Upper lobe of left lung (tissue), 6 donors: ENCODE measurements at regions not wholly inside any gene's neighbourhood (a gene's known extent, or its start where the extent isn't known, plus 50 kb on each side); places are given as distances from the start of the nearest gene placed in this dataset.

ENCODE experiments used
- ATAC-seq, 2 donors: fragments of 200-7000 bp; cut with Tn5 transposase; one replicate each; pipeline ENCODE4 v1.9.1; 2022; ENCODE audit warnings: mild to moderate bottlenecking in 2 of 2, moderate library complexity in 2 of 2; ENCODE audit not compliant: low FRiP score in 2 of 2
- DNase-seq, 2 donors: peaks; one replicate each; pipeline ENCODE4 v3.0.0-alpha.2; 2019 to 2020
- H3K27ac ChIP-seq, 4 donors: fragments of 200-600 bp; sonication (generic); one replicate each; pipeline ENCODE4 v1.5.1; 2016 to 2019
- H3K27me3 ChIP-seq, 4 donors: fragments of 200-600 bp; sonication (generic); one replicate each; pipeline ENCODE4 v1.5.1; 2017 to 2019
- H3K36me3 ChIP-seq, 4 donors: fragments of 200-600 bp; sonication (generic); one replicate each; pipeline ENCODE4 v1.5.1; 2016 to 2019
- H3K4me1 ChIP-seq, 4 donors: fragments of 200-600 bp; sonication (generic); one replicate each; pipeline ENCODE4 v1.5.1; 2018 to 2019
- H3K4me3 ChIP-seq, 4 donors: fragments of 200-600 bp; sonication (generic); one replicate each; pipeline ENCODE4 v1.5.1; 2017 to 2019; ENCODE audit warnings: mild to moderate bottlenecking in 2 of 4, moderate library complexity in 1 of 4
- H3K9me3 ChIP-seq, 4 donors: fragments of 200-600 bp; sonication (generic); one replicate each; pipeline ENCODE4 v1.5.1; 2018 to 2019
- CTCF ChIP-seq, 6 experiments: fragments of 450-650 bp in 4 of 6; fragments of 200-600 bp in 2 of 6; sonication (generic) in 2 of 6; IDR thresholded peaks; one replicate each; pipeline ENCODE4 v1.5.1; 2016 to 2019; ENCODE audit warnings: antibody characterized with exemption in 6 of 6
- EP300 ChIP-seq, 4 donors: sonication (generic); formaldehyde crosslinking; IDR thresholded peaks; one replicate each; pipeline ENCODE4 v1.5.1; 2017; ENCODE audit warnings: antibody characterized with exemption in 4 of 4, control low read depth in 2 of 4
- POLR2A ChIP-seq, 4 donors: fragments of 450-650 bp; IDR thresholded peaks; one replicate each; pipeline ENCODE4 v1.5.1; 2016 to 2017; ENCODE audit warnings: antibody characterized with exemption in 4 of 4, mild to moderate bottlenecking in 2 of 4
- POLR2AphosphoS5 ChIP-seq, 2 donors: sonication (generic); formaldehyde crosslinking; IDR thresholded peaks; one replicate each; pipeline ENCODE4 v1.5.1; 2017; ENCODE audit warnings: antibody characterized with exemption in 2 of 2
- WGBS, 2 donors: methylation state at CpG; one replicate each; pipeline ENCODE4 v1.1.5; 2017 to 2018; 5-methylcytosine and 5-hydroxymethylcytosine counted together
- donor health status: DM: no; HTN: no; CAD: no; lungs with moderate emphysema.
- donor health status: DM: no; HTN: yes; CAD: no; lungs with severe emphysema.

GRCh38 chr17:33862772-33863602 is 392.1 kb upstream of the CCL2 start:
- 68 to 92% methylated on average over 4 of the region's 4 CpGs for WGBS, 2 donors
- Histone ChIP-seq H3K36me3 (no peaks in the 10 kb centered on the region), H3K27ac (no peak overlapping the region), H3K4me3 (no peak overlapping the region), H3K4me1 (no peaks in the 10 kb centered on the region), H3K27me3 (no peaks in the 10 kb centered on the region), H3K9me3 (no peaks in the 10 kb centered on the region)
- no peak for ATAC-seq
- DNase-seq, result no peak
- TF ChIP-seq POLR2AphosphoS5 (IDR thresholded peaks at IDR 0.05) (no peak), POLR2A (IDR thresholded peaks at IDR 0.05) (no peak), CTCF (IDR thresholded peaks at IDR 0.05) (no peak), EP300 (IDR thresholded peaks at IDR 0.05) (no peak)

GRCh38 chr17:33864758-33865229 is 390.3 kb upstream of the CCL2 start:
- Histone ChIP-seq H3K9me3 (no peaks in the 10 kb centered on the region), H3K27ac (no peak overlapping the region), H3K4me3 (no peak overlapping the region), H3K4me1 (no peaks in the 10 kb centered on the region), H3K27me3 (no peaks in the 10 kb centered on the region), H3K36me3 (no peaks in the 10 kb centered on the region)
- ATAC-seq (no peak), DNase-seq (no peak)
- TF ChIP-seq EP300 (IDR thresholded peaks at IDR 0.05) (no peak), POLR2AphosphoS5 (IDR thresholded peaks at IDR 0.05) (no peak), CTCF (IDR thresholded peaks at IDR 0.05) (no peak), POLR2A (IDR thresholded peaks at IDR 0.05) (no peak)
- 83 to 85% methylated on average over 3 of the region's 3 CpGs for WGBS, 2 donors

GRCh38 chr17:33868899-33869298 is 386.2 kb upstream of the CCL2 start:
- Histone ChIP-seq H3K4me3 (no peak overlapping the region), H3K27ac (no peak overlapping the region), H3K36me3 (no peaks in the 10 kb centered on the region), H3K9me3 (no peaks in the 10 kb centered on the region), H3K27me3 (no peaks in the 10 kb centered on the region), H3K4me1 (no peaks in the 10 kb centered on the region)
- no peak for ATAC-seq
- 89 to 91% methylated on average over 3 of the region's 3 CpGs for WGBS, 2 donors
- TF ChIP-seq CTCF (IDR thresholded peaks at IDR 0.05), result no peak
- no peak for TF ChIP-seq EP300 (IDR thresholded peaks at IDR 0.05)
- TF ChIP-seq POLR2AphosphoS5 (IDR thresholded peaks at IDR 0.05), result no peak
- TF ChIP-seq POLR2A (IDR thresholded peaks at IDR 0.05), result no peak
- DNase-seq, result no peak

GRCh38 chr17:33870936-33871335 is 384.1 kb upstream of the CCL2 start:
- Histone ChIP-seq H3K9me3 (no peaks in the 10 kb centered on the region), H3K4me3 (no peak overlapping the region), H3K4me1 (no peaks in the 10 kb centered on the region), H3K36me3 (no peaks in the 10 kb centered on the region), H3K27me3 (no peaks in the 10 kb centered on the region), H3K27ac (no peak overlapping the region)
- 80 to 83% methylated on average over 3 of the region's 3 CpGs for WGBS, 2 donors
- DNase-seq (no peak), ATAC-seq (no peak)
- TF ChIP-seq EP300 (IDR thresholded peaks at IDR 0.05) (no peak), POLR2A (IDR thresholded peaks at IDR 0.05) (no peak), POLR2AphosphoS5 (IDR thresholded peaks at IDR 0.05) (no peak), CTCF (IDR thresholded peaks at IDR 0.05) (no peak)
